ENCODE measurements at regions not wholly inside any gene's neighbourhood (a gene's known extent, or its start where the extent isn't known, plus 50 kb on each side); places are given as distances from the start of the nearest gene placed in this dataset.

GRCh38 chr4:149166876-149167275 lies 648.8 kb downstream of the IQCM start:
- Histone ChIP-seq H3K9me3 (ENCODE audit: insufficient read depth, low read length) (no peaks in the 10 kb centered on the region), H3K27me3 (ENCODE audit: low read length) (no peaks in the 10 kb centered on the region), H3K9ac (ENCODE audit: low read length) (no peak overlapping the region), H3F3A (ENCODE audit: insufficient read depth) (no peaks in the 10 kb centered on the region), H2AFZ (ENCODE audit: low read depth, low read length, severe bottlenecking) (no peak overlapping the region), H3K27ac (ENCODE audit: low read depth, low read length) (no peak overlapping the region), H3K9me2 (replicated peaks; ENCODE audit: insufficient read depth, low read length) (no peaks in the 10 kb centered on the region), H3K79me2 (ENCODE audit: insufficient read depth, low read length) (no peaks in the 10 kb centered on the region), H3K4me2 (ENCODE audit: low read depth, low read length, poor library complexity, severe bottlenecking) (no peak overlapping the region), H3K4me3 (ENCODE audit: insufficient read depth, low read length, poor library complexity, severe bottlenecking) (no peak overlapping the region), H3K36me3 (ENCODE audit: low read length) (no peaks in the 10 kb centered on the region), H4K20me1 (ENCODE audit: low read depth, low read length) (no peaks in the 10 kb centered on the region)
- TF ChIP-seq CTCF (IDR thresholded peaks at IDR 0.05; ENCODE audit: insufficient read depth, low read length, poor library complexity, severe bottlenecking), result no peak

- no peaks in the 10 kb centered on the region for H3K79me2 ChIP-seq (ENCODE audit: insufficient read depth, low read length)
- no peaks in the 10 kb centered on the region for H3K9me3 ChIP-seq (ENCODE audit: insufficient read depth, low read length)
- H3K4me3 ChIP-seq (ENCODE audit: insufficient read depth, low read length, poor library complexity, severe bottlenecking), result no peak overlapping the region
- H3K9me2 ChIP-seq (replicated peaks; ENCODE audit: insufficient read depth, low read length), result no peaks in the 10 kb centered on the region
- TF ChIP-seq EZH2phosphoT487 (conservative IDR thresholded peaks at IDR 0.05; ENCODE audit: low read length) (no peak), CTCF (IDR thresholded peaks at IDR 0.05; ENCODE audit: insufficient read depth, low read length, poor library complexity, severe bottlenecking) (no peak)
- no peak overlapping the region for H3K9ac ChIP-seq (ENCODE audit: low read length)
- no peak overlapping the region for H2AFZ ChIP-seq (ENCODE audit: low read depth, low read length, severe bottlenecking)
- H4K20me1 ChIP-seq (ENCODE audit: low read depth, low read length), result no peaks in the 10 kb centered on the region
- no peak overlapping the region for H3K27ac ChIP-seq (ENCODE audit: low read depth, low read length)
- no peaks in the 10 kb centered on the region for H3K36me3 ChIP-seq (ENCODE audit: low read length)
- H3K27me3 ChIP-seq (ENCODE audit: low read length), result no peaks in the 10 kb centered on the region
- no peaks in the 10 kb centered on the region for H3F3A ChIP-seq (ENCODE audit: insufficient read depth)
- no peak overlapping the region for H3K4me2 ChIP-seq (ENCODE audit: low read depth, low read length, poor library complexity, severe bottlenecking)
Observed at GRCh38 chr4:149166365-149166764, 649.3 kb downstream of the IQCM start.

- Histone ChIP-seq H3K4me2 (ENCODE audit: low read depth, low read length, poor library complexity, severe bottlenecking) (no peak overlapping the region), H3K79me2 (ENCODE audit: insufficient read depth, low read length) (no peaks in the 10 kb centered on the region), H3F3A (ENCODE audit: insufficient read depth) (no peaks in the 10 kb centered on the region), H3K36me3 (ENCODE audit: low read length) (no peaks in the 10 kb centered on the region), H3K9me3 (ENCODE audit: insufficient read depth, low read length) (no peaks in the 10 kb centered on the region), H3K4me3 (ENCODE audit: insufficient read depth, low read length, poor library complexity, severe bottlenecking) (no peak overlapping the region), H3K9ac (ENCODE audit: low read length) (no peak overlapping the region), H3K9me2 (replicated peaks; ENCODE audit: insufficient read depth, low read length) (no peaks in the 10 kb centered on the region), H4K20me1 (ENCODE audit: low read depth, low read length) (no peaks in the 10 kb centered on the region), H3K27me3 (ENCODE audit: low read length) (no peaks in the 10 kb centered on the region), H3K27ac (ENCODE audit: low read depth, low read length) (no peak overlapping the region), H2AFZ (ENCODE audit: low read depth, low read length, severe bottlenecking) (no peak overlapping the region)
- no peak for TF ChIP-seq EZH2phosphoT487 (conservative IDR thresholded peaks at IDR 0.05; ENCODE audit: low read length)
- no peak for TF ChIP-seq CTCF (IDR thresholded peaks at IDR 0.05; ENCODE audit: insufficient read depth, low read length, poor library complexity, severe bottlenecking)
Observed at GRCh38 chr4:149164282-149164681, 651.4 kb downstream of the IQCM start.

- no peak overlapping the region for H3K4me2 ChIP-seq (ENCODE audit: low read depth, low read length, poor library complexity, severe bottlenecking)
- H4K20me1 ChIP-seq (ENCODE audit: low read depth, low read length), result no peaks in the 10 kb centered on the region
- H3K4me3 ChIP-seq (ENCODE audit: insufficient read depth, low read length, poor library complexity, severe bottlenecking), result no peak overlapping the region
- H2AFZ ChIP-seq (ENCODE audit: low read depth, low read length, severe bottlenecking), result no peak overlapping the region
- H3K27ac ChIP-seq (ENCODE audit: low read depth, low read length), result no peak overlapping the region
- H3K9me3 ChIP-seq (ENCODE audit: insufficient read depth, low read length), result no peaks in the 10 kb centered on the region
- no peaks in the 10 kb centered on the region for H3K36me3 ChIP-seq (ENCODE audit: low read length)
- H3K9ac ChIP-seq (ENCODE audit: low read length), result no peak overlapping the region
- H3K27me3 ChIP-seq (ENCODE audit: low read length), result no peaks in the 10 kb centered on the region
- H3F3A ChIP-seq (ENCODE audit: insufficient read depth), result no peaks in the 10 kb centered on the region
- no peak for TF ChIP-seq CTCF (IDR thresholded peaks at IDR 0.05; ENCODE audit: insufficient read depth, low read length, poor library complexity, severe bottlenecking)
- no peak for TF ChIP-seq EZH2phosphoT487 (conservative IDR thresholded peaks at IDR 0.05; ENCODE audit: low read length)
- no peaks in the 10 kb centered on the region for H3K79me2 ChIP-seq (ENCODE audit: insufficient read depth, low read length)
- no peaks in the 10 kb centered on the region for H3K9me2 ChIP-seq (replicated peaks; ENCODE audit: insufficient read depth, low read length)
Observed at GRCh38 chr4:149161247-149161646, 654.4 kb downstream of the IQCM start.
